ENCODE measurements at regions not wholly inside any gene's neighbourhood (a gene's known extent, or its start where the extent isn't known, plus 50 kb on each side); places are given as distances from the start of the nearest gene placed in this dataset.
A peak's percentile ranks its signal among the peaks of the same experiment; 100 is the strongest.
"Not testable (repeated sequence)": the region's sequence is repeated elsewhere in the genome, so short reads cannot be mapped to it uniquely, and the experiment has no call there.

- DNase-seq (ENCODE audit: low read depth), result not testable (repeated sequence)
Observed at GRCh38 chr9:129545876-129546275, 75.0 kb downstream of the C9orf50 start.

- DNase-seq (ENCODE audit: low read depth), result no peak
Observed at GRCh38 chr9:129544761-129545160, 76.1 kb downstream of the C9orf50 start.

GRCh38 chr9:129542741-129543140, 78.2 kb downstream of the C9orf50 start:
- DNase-seq (ENCODE audit: low read depth), result no peak

GRCh38 chr9:129541270-129541669, 79.6 kb downstream of the C9orf50 start:
- DNase-seq (ENCODE audit: low read depth), result no peak

GRCh38 chr9:129539446-129539845, 81.5 kb downstream of the C9orf50 start:
- DNase-seq (ENCODE audit: low read depth), result no peak

GRCh38 chr9:129531860-129532402, 89.0 kb downstream of the C9orf50 start:
- DNase-seq (ENCODE audit: low read depth), result not testable (repeated sequence)

- DNase-seq (ENCODE audit: low read depth), result not testable (repeated sequence)
Observed at GRCh38 chr9:129527955-129528354, 92.9 kb downstream of the C9orf50 start.

- no peak for DNase-seq (ENCODE audit: low read depth)
Observed at GRCh38 chr9:129525656-129526196, 95.2 kb downstream of the C9orf50 start.

- DNase-seq (ENCODE audit: low read depth), result no peak
Observed at GRCh38 chr9:129524582-129525270, 96.2 kb downstream of the C9orf50 start.

GRCh38 chr9:129523943-129524581, 96.8 kb downstream of the C9orf50 start:
- no peak for DNase-seq (ENCODE audit: low read depth)

GRCh38 chr9:129522351-129522750, 98.5 kb downstream of the C9orf50 start:
- DNase-seq (ENCODE audit: low read depth), result no peak

GRCh38 chr9:129520082-129520481, 100.8 kb downstream of the C9orf50 start:
- DNase-seq (ENCODE audit: low read depth), result no peak

- DNase-seq (ENCODE audit: low read depth), result no peak
Observed at GRCh38 chr9:129518074-129518473, 102.8 kb downstream of the C9orf50 start.

- no peak for DNase-seq (ENCODE audit: low read depth)
Observed at GRCh38 chr9:129517006-129517405, 103.9 kb downstream of the C9orf50 start.

- DNase-seq (ENCODE audit: low read depth), result no peak
Observed at GRCh38 chr9:129514891-129515290, 106.0 kb downstream of the C9orf50 start.

- no peak for DNase-seq (ENCODE audit: low read depth)
Observed at GRCh38 chr9:129514497-129514867, 106.4 kb downstream of the C9orf50 start.

GRCh38 chr9:129513856-129514496, 106.9 kb downstream of the C9orf50 start:
- no peak for DNase-seq (ENCODE audit: low read depth)

GRCh38 chr9:129513282-129513681, 107.6 kb downstream of the C9orf50 start:
- no peak for DNase-seq (ENCODE audit: low read depth)

GRCh38 chr9:129511285-129511900, 109.5 kb downstream of the C9orf50 start:
- no peak for DNase-seq (ENCODE audit: low read depth)

- peak; percentile 57 for DNase-seq (ENCODE audit: low read depth)
Observed at GRCh38 chr9:129509533-129509928, 111.4 kb downstream of the C9orf50 start.

GRCh38 chr9:129507805-129508204, 113.1 kb downstream of the C9orf50 start:
- DNase-seq (ENCODE audit: low read depth), result no peak

GRCh38 chr9:129506892-129507291, 114.0 kb downstream of the C9orf50 start:
- no peak for DNase-seq (ENCODE audit: low read depth)
